ENCODE measurements at regions not wholly inside any gene's neighbourhood (a gene's known extent, or its start where the extent isn't known, plus 50 kb on each side); places are given as distances from the start of the nearest gene placed in this dataset.
"Not testable (repeated sequence)": the region's sequence is repeated elsewhere in the genome, so short reads cannot be mapped to it uniquely, and the experiment has no call there.

GRCh38 chr7:149995369-149996026, 121.7 kb downstream of the ATP6V0E2 start:
- not testable (repeated sequence) for DNase-seq

GRCh38 chr7:150000780-150001599, 127.2 kb downstream of the ATP6V0E2 start:
- DNase-seq = peak in 1 of 2 donors; percentile 25

GRCh38 chr7:150003304-150003810, 129.6 kb downstream of the ATP6V0E2 start:
- DNase-seq = no peak

GRCh38 chr7:150003973-150004372, 130.2 kb downstream of the ATP6V0E2 start:
- not testable (repeated sequence) for DNase-seq

GRCh38 chr7:150004843-150005242, 131.1 kb downstream of the ATP6V0E2 start:
- not testable (repeated sequence) for DNase-seq

- not testable (repeated sequence) for DNase-seq
Measured at GRCh38 chr7:150009620-150010303, 136.0 kb downstream of the ATP6V0E2 start.

- DNase-seq = not testable (repeated sequence)
Measured at GRCh38 chr7:150016651-150017189, 143.0 kb downstream of the ATP6V0E2 start.

GRCh38 chr7:150020210-150020609, 146.4 kb downstream of the ATP6V0E2 start:
- not testable (repeated sequence) for DNase-seq

GRCh38 chr7:150024550-150025490, 151.1 kb downstream of the ATP6V0E2 start:
- not testable (repeated sequence) for DNase-seq

GRCh38 chr7:150025802-150026201, 152.0 kb downstream of the ATP6V0E2 start:
- DNase-seq = not testable (repeated sequence)

GRCh38 chr7:150028344-150029012, 154.7 kb downstream of the ATP6V0E2 start:
- DNase-seq = not testable (repeated sequence)

GRCh38 chr7:150029013-150029389, 155.2 kb downstream of the ATP6V0E2 start:
- DNase-seq = not testable (repeated sequence)

GRCh38 chr7:150031733-150032132, 158.0 kb downstream of the ATP6V0E2 start:
- DNase-seq = not testable (repeated sequence)

GRCh38 chr7:150033711-150034110, 159.9 kb downstream of the ATP6V0E2 start:
- not testable (repeated sequence) for DNase-seq

- DNase-seq = not testable (repeated sequence)
Measured at GRCh38 chr7:150035769-150036168, 162.0 kb downstream of the ATP6V0E2 start.

GRCh38 chr7:150039061-150039460, 165.3 kb downstream of the ATP6V0E2 start:
- DNase-seq = not testable (repeated sequence)

- not testable (repeated sequence) for DNase-seq
Measured at GRCh38 chr7:150042281-150042680, 168.5 kb downstream of the ATP6V0E2 start.

- peak in 1 of 2 donors; percentile 32 for DNase-seq
Measured at GRCh38 chr7:150044771-150045170, 171.0 kb downstream of the ATP6V0E2 start.

GRCh38 chr7:150045596-150045995, 171.8 kb downstream of the ATP6V0E2 start:
- not testable (repeated sequence) for DNase-seq

GRCh38 chr7:150046290-150047194, 172.8 kb downstream of the ATP6V0E2 start:
- not testable (repeated sequence) for DNase-seq

Measured in CD4-positive, alpha-beta T cell treated with Interferon alpha-2 for 1 hour (primary cell).